HG03097 (cell line): ENCODE measurements at regions not wholly inside any gene's neighbourhood (a gene's known extent, or its start where the extent isn't known, plus 50 kb on each side); places are given as distances from the start of the nearest gene placed in this dataset.

Experiments
- ATAC-seq: cut with Tn5 transposase; IDR thresholded peaks from one replicate; pipeline ENCODE4 v1.9.1; 2021; ENCODE audit not compliant: unreplicated experiment, low FRiP score

DNA sequence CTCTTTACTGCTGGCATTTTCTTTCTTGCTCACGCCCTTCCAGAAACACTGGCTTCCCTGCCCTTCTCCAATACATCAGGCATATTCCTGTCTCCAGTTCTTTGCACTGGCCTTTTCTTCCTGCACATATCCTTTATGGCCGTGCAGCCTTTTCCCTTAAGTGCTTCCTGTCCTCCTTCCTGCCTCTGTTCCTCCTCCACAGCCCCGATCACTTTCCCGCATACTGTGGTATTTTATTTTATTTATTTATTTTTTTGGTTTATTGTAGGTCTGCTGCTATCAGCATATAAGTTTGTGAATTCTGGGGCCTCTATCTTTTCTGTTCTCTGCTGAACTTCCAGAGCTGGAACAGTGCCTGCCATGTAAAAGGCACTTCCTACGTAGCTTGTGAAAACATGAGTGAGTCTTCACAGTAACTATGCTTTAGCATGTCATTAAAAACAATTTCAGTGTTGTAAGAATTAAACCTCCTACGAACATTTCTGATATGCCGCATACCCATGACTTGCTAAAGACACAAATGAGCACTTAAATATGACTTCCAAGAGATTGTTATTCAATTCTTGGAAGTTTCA, 289.1 kb downstream of the TRIB2 start:
- ATAC-seq = no peak

DNA sequence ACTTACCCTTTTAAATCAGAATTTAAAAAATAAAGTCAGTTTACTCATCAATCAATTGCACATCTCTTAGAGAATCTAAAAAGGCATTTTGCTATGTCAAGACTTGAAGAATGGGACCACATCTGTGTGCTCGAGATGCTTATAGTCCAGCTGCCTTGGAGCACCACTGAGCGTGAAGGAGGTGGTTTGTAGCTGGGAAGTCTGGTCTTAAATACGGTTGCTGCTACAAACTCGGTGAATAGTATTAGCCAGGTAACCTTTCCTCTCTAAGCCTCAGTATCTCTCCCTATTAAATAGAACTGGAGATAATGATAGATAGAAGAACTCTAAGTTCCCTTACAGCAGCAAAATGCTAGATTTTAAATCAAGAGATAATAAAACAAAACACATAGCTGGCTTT, 289.7 kb downstream of the TRIB2 start:
- no peak for ATAC-seq

DNA sequence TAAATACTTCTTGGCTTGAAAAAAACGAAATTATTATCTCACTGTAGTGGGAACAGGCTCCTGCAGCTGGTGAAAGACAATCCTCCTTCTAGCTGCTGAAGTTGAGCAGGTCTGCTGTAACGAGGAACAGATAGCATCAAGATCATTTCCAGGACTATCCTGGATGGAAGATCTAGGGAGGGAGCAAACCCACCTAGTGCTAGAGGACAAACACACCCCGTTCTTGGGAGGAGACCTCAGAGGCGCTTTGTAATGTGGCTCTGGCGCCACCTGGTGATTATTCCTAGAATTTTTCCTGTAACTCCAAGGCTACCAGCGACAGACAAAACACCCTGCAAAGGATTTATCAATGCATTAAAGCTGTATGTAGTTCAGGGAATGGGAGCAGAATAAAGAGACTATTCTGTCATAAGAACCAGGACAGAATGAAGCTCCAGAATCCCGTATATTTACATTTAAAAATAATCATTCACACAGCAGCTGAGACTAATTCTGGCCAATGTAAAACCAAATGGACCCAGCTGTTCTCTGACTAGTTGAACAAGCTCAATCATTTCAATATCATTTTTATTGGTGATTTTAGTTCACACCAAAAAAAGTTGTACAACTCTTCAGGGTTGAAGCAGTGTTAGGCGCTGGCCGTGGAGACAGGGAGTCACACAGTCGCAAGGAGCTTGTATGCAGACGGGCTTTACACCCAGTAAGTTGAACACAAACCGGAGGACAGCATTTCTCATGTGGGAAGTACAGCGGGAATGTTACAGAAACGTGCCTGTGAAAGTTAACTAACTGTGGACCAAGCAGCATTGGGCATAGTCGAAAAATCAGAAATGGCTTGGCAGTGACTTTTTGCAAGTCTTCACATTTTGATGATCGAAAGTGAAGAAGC, 290.3 kb downstream of the TRIB2 start:
- ATAC-seq = no peak

DNA sequence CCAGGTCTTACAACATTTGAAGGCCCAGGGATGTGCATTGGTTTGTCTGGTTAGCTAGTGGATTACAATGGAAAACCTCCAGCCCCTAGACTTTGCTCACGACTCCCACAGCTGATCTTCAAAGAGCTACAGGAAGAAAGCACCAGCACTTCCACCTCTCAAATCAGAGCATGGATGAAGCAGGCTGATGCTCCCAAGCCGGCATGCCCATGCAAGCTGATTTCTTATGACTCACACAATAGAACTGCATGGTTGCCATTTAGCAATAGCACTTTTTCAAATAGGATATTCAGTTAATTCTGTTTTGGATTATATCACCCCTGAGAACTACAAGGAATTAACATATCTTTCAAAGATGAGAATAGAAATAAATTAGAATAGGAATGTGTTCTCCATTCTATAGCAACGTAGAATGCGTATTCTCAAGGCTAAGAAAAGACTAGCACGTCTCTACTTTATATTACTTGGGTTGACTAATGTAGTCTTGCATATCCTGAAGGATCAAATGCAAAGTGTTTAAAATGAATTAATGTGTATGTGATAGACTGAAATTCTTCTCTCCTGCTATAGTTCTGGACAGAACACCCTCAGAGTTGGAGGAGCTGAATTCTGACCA, 292.4 kb downstream of the TRIB2 start:
- ATAC-seq = no peak

DNA sequence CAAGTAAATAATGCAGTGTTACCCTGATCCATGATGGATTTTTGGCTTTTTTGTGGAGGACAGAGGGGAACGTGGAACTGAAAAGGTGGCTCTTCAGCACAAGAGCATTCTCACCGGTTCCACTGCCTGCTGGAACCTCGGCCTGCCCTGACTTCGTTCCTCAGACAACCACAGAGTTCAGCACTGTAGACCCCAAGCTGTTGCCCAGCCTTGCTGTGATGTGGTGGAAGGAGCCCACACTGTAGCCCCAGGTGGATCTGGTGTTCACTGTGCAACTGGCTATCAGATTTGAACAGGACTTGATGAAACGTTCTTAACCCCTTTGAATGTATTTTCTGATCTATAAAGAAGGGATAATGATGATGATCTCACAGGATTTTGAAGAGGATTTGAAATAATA, 293.5 kb downstream of the TRIB2 start:
- no peak for ATAC-seq

DNA sequence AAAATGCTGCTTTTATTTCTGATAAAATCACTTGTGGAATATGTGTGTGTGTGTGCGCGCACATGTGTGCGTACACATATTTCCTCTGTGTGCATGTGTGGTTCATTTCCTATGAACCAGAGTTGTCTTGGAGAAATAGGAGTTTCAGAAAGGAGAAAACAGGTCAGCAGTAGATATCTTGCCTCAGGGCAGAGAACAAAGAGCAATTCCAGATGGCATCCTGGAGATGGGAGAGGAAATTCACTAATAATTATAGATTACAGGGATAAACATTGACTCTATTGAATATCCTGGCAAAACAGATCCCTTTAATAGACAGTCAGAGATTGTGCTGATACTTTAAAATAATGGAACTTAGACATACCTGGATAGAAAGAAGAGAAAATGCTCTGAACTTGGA, 298.0 kb downstream of the TRIB2 start:
- ATAC-seq = no peak

DNA sequence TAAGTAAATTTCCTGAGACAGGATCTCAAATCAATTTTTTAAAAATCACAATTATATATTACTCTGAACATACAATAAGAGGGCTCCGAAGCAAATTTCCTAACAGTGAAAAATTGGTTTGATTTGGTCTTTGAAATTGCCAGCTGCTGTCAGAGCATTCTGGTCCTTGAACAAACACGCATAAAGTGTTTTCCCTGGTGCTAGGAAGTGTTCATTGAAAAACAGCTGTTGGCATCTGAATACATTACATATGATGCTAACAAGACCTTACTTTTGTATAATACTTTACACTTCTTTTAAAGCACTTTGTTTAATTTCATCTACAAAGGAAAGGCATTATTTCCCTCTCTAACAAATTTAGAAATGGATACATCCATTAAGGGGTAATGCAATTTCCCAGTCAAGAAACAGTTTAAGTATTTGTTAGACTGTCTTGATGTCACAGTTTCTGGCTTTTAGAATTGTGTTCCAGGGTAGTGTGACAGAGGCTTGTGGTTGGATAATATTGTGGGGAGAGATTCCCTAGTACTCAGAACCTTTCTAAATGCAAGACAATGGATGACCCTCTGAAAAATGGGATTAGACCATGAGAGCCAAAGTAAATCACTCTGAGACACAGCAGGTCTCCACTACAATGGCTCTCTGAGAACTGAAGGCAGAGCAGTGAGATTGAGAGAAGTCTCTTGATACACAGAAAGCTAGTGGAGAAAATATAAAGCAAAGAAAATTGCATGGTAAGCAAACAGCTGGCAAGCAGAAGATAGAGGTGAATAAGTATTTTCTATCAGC, 299.0 kb downstream of the TRIB2 start:
- ATAC-seq = no peak

DNA sequence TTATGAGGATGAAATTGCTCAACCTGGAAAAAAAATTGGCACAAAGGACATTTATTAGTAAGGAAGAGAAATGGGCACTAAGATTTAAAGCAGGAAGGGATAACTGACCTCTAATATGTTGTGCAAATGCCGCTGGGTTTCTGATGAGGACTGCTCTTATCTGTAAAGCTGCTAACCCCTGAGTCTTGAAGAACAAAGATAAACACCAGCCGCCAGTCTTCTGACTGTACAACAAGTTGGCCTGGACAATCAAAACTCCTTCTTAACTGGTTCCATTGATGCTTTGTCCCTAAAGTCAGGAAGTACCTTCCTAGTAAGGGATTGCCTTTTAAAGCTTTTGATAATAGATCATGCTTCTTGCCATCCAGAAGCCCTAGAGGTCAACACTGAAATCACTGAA, 301.8 kb downstream of the TRIB2 start:
- no peak for ATAC-seq

DNA sequence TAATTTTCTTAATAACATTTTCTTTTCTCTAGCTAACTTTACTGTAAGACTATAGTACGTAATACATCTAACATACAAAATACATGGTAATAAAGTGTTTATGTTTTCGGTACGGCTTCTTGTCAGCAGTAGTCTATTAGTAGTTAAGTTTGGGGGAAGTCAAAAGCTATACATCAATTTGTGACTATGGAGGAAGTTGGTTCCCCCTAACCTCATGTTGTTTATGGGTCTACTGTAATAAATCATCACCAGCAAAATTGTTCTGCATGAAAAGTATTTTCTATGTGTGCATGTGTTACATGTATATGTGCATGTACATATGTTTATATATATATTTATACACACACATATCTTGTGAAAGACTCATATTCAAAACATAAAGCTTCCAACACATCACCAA, 303.0 kb downstream of the TRIB2 start:
- ATAC-seq = no peak

DNA sequence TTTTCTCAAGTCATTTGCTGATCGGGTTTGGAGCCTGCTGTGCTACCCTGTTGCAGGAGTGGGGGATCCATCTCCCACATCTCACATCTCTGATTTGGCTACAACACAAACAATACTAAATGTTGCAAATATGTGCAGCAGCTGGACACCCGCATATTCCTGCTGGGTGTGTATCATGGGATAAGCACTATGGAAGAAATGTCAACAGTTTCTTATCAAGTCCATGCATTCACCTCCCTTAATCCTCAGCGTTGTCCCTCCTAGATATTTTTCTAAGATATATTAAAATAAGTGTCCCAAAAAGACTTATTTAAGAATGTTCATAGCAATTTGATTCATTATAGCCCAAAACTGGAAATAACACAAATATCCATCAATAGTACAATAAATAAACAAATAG, 303.7 kb downstream of the TRIB2 start:
- no peak for ATAC-seq

DNA sequence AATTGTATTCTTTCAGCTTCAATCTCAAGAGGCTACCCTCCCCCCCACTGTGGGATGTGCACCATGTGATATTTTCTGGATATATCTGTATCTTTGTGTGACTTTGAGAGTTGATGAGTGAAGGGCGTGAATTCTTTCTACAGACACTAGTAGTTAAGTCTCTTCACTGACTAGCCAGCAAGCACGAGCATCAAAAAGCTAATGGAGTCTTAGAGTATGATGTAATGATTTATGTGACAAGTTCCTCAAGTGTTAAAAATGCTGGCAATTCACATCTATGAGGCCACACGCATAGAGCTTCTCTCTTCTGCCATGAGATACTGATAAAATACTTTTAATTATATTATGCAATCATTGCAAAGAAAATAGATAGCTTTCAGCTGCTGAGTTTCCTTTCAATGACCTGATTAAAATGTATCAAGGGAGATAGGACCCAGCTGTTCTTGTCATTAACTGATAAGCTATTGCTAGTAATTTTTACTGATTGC, 304.8 kb downstream of the TRIB2 start:
- no peak for ATAC-seq

DNA sequence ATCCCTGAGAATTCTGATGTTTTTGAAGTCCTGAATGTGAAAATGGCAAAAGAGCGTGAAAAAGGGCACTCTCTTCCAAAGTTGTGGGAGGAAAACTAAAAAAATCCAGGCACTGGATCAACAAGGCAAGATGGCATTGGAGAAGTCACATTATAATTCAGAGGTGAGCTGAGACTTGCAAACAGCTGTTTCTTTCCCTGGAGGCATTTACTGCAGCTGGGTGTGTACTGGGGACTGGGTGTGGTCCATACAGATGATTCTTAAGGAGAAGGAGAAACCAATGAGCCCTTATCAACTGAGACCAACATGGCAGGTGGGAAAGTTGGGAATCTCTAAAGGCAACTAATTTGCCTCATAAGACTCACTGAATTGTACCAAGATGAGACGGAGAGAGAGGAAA, 313.9 kb downstream of the TRIB2 start:
- ATAC-seq = no peak

DNA sequence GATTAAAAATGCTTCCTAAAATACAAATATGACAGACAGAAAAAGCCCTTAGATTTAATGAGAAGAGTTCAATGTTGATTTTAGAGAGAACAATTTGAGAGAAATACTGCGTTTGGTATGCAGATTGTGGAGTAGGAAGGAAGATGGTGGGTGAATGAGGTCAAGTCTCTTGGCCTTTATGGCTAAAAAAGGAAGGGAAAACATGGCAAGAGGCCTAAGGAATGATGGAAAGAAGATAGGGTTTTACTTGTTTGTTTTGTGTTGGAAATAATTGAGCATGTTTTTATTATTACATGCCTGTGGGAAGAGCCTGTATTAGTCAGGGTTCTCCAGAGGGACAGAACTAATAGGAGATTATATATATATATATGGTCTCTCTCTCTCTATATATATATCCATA, 318.1 kb downstream of the TRIB2 start:
- no peak for ATAC-seq

DNA sequence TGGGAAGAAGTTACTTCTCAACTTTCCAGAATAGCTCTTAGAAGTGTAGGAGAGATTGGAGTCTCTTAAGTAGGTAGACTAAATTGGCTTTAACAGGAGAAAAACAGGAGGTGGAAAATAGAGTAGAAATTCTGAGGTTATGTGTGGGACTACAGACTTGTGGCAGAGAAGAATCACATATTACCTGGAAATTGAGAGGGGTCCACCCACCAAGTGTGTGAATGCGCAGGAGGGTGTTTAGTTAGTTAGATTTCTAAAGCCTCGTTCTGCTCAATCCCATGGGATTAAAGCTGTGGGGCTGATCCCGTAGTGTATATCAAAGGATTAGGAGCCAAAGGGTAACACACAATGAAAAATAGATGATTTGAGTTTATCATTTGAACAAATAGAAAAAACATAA, 319.1 kb downstream of the TRIB2 start:
- ATAC-seq = no peak

DNA sequence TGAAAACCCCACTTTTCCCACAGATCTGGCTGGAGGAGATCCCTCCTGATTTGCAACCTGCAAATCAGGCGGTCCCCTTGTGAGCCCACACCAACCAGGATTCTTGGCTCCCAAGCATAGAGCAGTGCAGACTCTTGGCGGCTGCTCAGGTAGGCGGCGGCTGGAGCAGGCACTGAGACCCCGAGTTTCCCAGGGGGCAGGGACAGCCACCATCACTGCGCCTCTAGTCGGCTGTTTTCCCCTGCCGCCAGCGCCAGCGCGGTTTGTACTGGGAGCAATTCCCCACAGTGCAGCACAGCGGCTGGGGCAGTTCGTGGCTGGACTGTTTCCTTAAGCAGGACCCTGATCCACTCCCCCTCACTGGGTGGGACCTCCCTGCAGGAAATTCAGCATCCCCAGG, 323.3 kb downstream of the TRIB2 start:
- no peak for ATAC-seq

DNA sequence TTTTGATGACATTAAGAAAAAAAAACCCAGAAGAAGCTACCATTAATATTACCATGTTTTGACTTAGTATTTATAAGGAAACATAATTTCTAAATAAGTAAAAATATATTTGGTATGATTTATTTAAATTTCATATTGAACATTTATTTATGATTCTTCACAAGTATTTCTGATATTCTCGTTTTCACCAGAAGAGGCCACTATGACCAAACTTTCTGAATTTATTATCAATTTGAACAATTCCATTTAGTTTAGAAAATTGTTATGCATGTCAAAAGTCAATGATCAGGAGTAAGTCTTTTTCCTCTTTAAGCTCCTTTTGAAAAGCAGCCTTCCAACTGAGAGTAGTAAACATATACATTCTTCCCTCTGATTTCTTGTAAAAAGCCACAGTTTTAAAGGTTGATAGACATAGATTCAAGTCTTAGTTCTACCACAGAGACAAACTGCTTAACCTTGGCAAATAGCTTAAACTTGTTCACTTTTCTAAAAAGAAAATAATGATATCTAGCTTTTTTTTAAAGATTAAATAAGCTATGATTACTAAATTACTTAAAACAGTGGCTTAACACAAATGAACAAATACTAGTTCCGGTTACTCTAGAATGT, 329.9 kb downstream of the TRIB2 start:
- no peak for ATAC-seq

DNA sequence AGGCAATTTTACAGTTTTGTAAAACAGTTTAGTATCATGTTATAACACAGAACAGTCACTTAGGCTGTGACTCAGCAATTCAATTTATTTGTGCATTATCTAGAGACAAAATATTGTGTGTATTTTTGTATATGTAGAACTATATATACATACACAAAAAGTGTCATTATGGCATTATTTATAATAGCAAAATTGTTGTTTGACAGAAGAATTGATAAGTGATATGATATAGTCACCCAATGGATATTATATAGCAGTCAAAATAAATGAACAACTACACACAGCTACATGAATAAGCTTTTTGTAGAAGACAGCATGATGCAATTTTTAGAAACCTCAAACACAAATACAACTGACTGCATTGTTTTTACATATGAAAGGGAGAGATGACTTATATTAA, 334.0 kb downstream of the TRIB2 start:
- no peak for ATAC-seq

DNA sequence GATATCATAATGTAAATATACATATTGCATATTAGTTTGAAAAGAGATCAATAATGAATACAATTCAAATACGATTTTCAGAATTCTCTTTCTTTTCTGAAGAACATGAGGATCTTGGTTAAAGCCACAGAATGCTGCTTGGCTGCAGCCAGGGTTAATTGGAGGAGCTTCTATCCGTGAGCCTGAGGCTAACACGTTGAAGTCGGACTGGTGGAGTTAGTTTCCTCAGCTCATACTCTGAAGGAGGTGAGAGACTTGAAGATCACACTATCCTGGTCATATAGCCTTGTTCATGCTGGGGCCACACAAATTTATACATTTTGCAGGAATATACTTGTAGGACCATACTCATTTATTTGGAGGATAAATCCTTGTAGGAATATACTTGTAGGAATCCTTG, 335.8 kb downstream of the TRIB2 start:
- no peak for ATAC-seq

DNA sequence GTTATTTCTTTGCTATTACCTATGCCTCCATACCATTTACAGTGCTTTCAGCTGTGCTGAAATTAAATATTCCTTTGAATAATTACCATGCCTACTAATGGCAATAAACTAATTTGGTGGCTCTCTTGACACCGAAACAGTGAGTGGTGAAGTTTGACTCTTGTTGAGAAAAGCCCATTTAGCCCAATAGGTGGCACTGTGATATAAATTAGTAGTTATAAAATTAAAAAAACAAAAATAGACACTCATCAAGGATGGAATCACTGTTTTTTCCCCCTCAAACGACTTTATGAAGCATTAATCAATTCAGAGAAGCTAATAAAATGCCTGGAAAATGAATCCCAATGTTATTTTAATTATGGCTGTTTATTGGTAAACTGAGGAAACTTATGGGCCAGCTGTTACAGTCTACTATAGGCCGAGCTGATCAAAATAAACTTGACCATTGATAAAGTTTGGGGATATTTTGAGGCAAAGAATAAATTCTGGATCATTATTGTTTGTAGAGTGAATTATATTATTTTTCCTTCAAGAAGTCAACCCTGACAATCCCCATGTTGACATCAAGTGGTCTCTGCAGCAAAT, 339.6 kb downstream of the TRIB2 start:
- ATAC-seq = no peak

DNA sequence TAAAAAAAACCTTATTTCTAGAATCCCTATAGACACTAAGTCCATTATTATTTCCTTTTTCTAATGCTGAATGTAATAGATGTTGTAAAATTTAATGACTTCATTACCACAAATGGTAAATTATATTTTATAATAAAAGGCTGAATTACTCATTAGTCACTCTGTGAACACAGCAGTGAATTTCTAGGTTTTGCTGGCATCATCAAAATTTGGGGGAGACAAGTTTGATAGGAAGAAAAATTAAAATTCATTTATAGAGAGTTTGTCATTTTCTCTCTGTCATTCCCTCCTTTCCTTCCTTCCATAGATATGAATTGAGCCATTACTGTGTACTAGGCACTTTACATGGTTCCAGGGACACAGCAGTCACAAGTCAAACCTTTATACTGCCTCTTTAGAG, 340.9 kb downstream of the TRIB2 start:
- ATAC-seq = no peak
